NCI-H2081 treated with DMSO at 0.1 percent for 48 hours (cell line): ENCODE measurements at regions not wholly inside any gene's neighbourhood (a gene's known extent, or its start where the extent isn't known, plus 50 kb on each side); places are given as distances from the start of the nearest gene placed in this dataset.
"Not testable (repeated sequence)": the region's sequence is repeated elsewhere in the genome, so short reads cannot be mapped to it uniquely, and the experiment has no call there.

Experiments
- DNase-seq: peaks from one replicate; lab custom pipeline; 2025; lab: John Stamatoyannopoulos, UW

- no peak for DNase-seq
Measured at GRCh38 chr1:88293691-88294190, 390.3 kb upstream of the PKN2 start.

- no peak for DNase-seq
Measured at GRCh38 chr1:88296227-88296626, 387.8 kb upstream of the PKN2 start.

- DNase-seq, result no peak
Measured at GRCh38 chr1:88296642-88297041, 387.4 kb upstream of the PKN2 start.

- no peak for DNase-seq
Measured at GRCh38 chr1:88298506-88298905, 385.6 kb upstream of the PKN2 start.

- no peak for DNase-seq
Measured at GRCh38 chr1:88300752-88301263, 383.3 kb upstream of the PKN2 start.

- no peak for DNase-seq
Measured at GRCh38 chr1:88302843-88303486, 381.1 kb upstream of the PKN2 start.

- DNase-seq, result no peak
Measured at GRCh38 chr1:88311265-88311664, 372.8 kb upstream of the PKN2 start.

- no peak for DNase-seq
Measured at GRCh38 chr1:88311907-88312306, 372.2 kb upstream of the PKN2 start.

GRCh38 chr1:88317396-88317795 lies 366.7 kb upstream of the PKN2 start:
- no peak for DNase-seq

GRCh38 chr1:88318740-88319139 lies 365.3 kb upstream of the PKN2 start:
- no peak for DNase-seq

- no peak for DNase-seq
Measured at GRCh38 chr1:88320291-88320690, 363.8 kb upstream of the PKN2 start.

- DNase-seq, result no peak
Measured at GRCh38 chr1:88321706-88322105, 362.4 kb upstream of the PKN2 start.

GRCh38 chr1:88324899-88325298 lies 359.2 kb upstream of the PKN2 start:
- DNase-seq, result no peak

- no peak for DNase-seq
Measured at GRCh38 chr1:88327391-88328267, 356.4 kb upstream of the PKN2 start.

GRCh38 chr1:88330201-88330600 lies 353.9 kb upstream of the PKN2 start:
- DNase-seq, result no peak

GRCh38 chr1:88333086-88333695 lies 350.9 kb upstream of the PKN2 start:
- DNase-seq, result no peak

GRCh38 chr1:88341447-88341846 lies 342.6 kb upstream of the PKN2 start:
- no peak for DNase-seq

GRCh38 chr1:88342081-88342480 lies 342.0 kb upstream of the PKN2 start:
- DNase-seq, result not testable (repeated sequence)

- no peak for DNase-seq
Measured at GRCh38 chr1:88350648-88351047, 333.4 kb upstream of the PKN2 start.

- DNase-seq, result no peak
Measured at GRCh38 chr1:88351960-88352359, 332.1 kb upstream of the PKN2 start.

GRCh38 chr1:88354256-88354655 lies 329.8 kb upstream of the PKN2 start:
- DNase-seq, result no peak

GRCh38 chr1:88357729-88358128 lies 326.3 kb upstream of the PKN2 start:
- no peak for DNase-seq
